ENCODE measurements at regions not wholly inside any gene's neighbourhood (a gene's known extent, or its start where the extent isn't known, plus 50 kb on each side); places are given as distances from the start of the nearest gene placed in this dataset.

DNA sequence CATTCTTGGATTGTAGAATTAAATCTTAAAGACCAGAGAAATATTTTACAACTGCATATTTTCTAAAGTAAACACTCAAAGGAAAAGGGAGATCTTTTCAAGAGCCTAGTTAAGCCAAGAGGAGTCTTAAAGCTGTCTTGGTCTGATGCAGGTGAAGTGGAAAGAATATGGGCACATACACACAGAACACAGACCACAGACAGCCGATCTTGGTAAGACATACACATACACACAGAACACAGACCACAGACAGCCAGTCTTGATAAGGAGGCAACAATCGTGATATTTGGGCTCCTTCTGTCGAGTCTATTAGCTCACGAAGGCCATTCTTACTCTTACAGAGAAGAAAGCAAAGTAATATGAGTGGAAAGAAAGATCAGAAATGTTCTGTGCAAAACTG, 1153.9 kb upstream of the TMPRSS15 start:
- no peaks in the 10 kb centered on the region for H3K27me3 ChIP-seq (ENCODE audit: control insufficient read depth, insufficient read depth, low read length)
- no peak overlapping the region for H3K4me3 ChIP-seq (ENCODE audit: insufficient read depth, low read depth, low read length)
- DNase-seq, result no peak
- no peaks in the 10 kb centered on the region for H3K36me3 ChIP-seq (replicated peaks; ENCODE audit: control insufficient read depth, insufficient read depth, low read length)

DNA sequence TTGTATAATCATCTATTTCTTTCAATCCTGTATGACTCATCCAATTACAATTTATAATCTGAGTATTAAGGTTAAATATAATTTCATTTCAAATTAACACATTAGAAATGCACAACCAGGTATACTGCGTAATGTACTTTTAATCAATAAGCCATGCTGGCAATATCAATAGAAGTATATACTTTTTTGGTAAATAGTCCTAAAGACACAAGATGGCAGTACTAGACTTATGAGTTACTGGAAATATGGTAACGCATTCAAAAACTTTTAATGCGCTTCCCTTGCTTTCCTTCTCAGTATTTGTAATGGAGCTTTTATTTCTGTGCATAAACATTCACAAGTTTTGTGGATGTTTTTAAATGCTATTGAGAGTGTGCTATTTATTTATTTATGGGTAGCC, 1162.0 kb upstream of the TMPRSS15 start:
- Histone ChIP-seq H3K27me3 (ENCODE audit: control insufficient read depth, insufficient read depth, low read length) (no peaks in the 10 kb centered on the region), H3K36me3 (replicated peaks; ENCODE audit: control insufficient read depth, insufficient read depth, low read length) (no peaks in the 10 kb centered on the region), H3K4me3 (ENCODE audit: insufficient read depth, low read depth, low read length) (no peak overlapping the region)
- DNase-seq, result no peak

DNA sequence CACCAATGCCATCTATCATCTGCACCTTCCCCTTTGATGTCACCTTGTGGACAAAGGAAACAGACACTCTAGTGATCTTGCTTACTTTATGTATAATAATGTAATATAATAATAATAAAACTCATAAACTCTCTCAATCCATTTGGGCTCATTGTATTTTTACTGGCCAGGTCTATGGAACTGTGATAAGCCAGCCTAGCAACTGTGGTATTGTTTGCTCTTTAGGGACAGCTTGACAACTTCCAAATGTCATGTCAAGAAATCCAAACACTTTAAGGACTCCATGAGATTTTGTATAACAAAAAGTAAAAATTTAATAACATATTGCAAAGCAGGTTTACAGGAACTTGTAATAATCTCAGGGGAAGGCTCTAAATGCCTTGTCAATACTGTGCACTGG, 1163.4 kb upstream of the TMPRSS15 start:
- no peak for DNase-seq
- Histone ChIP-seq H3K4me3 (ENCODE audit: insufficient read depth, low read depth, low read length) (no peak overlapping the region), H3K27me3 (ENCODE audit: control insufficient read depth, insufficient read depth, low read length) (no peaks in the 10 kb centered on the region), H3K36me3 (replicated peaks; ENCODE audit: control insufficient read depth, insufficient read depth, low read length) (no peaks in the 10 kb centered on the region)

DNA sequence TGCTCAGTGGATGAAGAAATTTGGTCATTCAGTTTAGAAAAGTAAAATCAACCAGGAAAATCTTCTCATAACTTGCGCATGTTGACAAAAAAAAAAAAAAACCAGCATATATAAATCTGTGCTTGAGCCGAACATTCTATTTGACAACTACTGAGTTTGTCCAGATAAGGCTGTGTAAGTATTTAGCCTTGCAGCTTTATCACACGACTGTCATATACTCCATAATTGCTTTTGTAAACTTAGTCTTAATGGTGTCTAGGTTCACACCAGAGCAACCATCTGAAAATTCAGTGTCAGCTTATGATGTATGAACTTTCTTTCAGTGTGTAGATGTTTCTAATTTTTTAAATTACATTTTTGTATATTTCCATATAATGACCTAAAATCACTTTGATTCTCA, 1173.8 kb upstream of the TMPRSS15 start:
- H3K27me3 ChIP-seq (ENCODE audit: control insufficient read depth, insufficient read depth, low read length), result no peaks in the 10 kb centered on the region
- no peaks in the 10 kb centered on the region for H3K36me3 ChIP-seq (replicated peaks; ENCODE audit: control insufficient read depth, insufficient read depth, low read length)
- DNase-seq, result no peak
- no peak overlapping the region for H3K4me3 ChIP-seq (ENCODE audit: insufficient read depth, low read depth, low read length)

DNA sequence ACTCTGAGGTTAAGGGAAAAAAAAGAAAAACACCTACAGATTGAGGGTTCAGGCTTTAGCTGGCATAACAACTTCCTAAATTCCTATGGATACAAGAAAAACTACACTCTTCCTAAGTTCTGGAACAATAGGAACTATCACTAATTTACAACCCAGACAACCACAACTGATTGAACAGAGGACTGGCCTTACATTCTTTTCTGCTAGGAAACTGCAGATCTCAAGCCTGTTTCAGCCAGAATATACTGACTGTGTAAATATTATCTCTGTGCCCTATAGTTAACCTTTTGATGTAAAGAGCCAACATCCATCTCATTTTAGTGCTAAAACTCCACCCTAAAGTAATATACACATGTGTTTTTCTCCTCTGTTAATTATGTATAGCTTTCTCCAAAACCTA, 1186.5 kb upstream of the TMPRSS15 start:
- DNase-seq, result no peak
- Histone ChIP-seq H3K27me3 (ENCODE audit: control insufficient read depth, insufficient read depth, low read length) (no peaks in the 10 kb centered on the region), H3K4me3 (ENCODE audit: insufficient read depth, low read depth, low read length) (no peak overlapping the region), H3K36me3 (replicated peaks; ENCODE audit: control insufficient read depth, insufficient read depth, low read length) (no peaks in the 10 kb centered on the region)

DNA sequence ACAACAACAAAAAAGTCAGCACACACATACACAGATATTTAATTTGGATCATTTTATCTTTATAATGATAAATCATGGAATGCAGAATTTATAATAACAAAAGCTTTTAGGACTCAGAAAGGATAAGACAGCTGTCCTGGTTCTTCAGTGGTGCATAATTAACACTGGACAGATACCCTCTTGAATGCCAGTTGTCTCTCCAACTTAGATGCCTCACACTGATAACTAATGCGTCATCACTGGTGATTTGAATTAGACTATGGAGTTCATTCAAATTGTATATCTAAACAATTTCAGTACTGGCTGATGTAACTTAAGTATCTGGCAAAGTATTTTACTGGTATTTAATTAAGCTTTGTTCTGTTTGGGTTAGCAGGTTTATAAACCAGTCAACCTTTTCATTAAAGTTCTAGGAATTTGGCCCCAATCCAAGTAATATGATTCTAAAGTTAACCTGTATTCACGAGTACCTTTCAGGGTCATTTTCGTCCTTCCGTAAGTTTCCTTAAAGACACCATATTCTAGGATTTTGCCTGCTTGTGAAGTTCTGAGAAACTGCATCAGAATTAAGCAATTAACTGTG, 1199.5 kb upstream of the TMPRSS15 start:
- Histone ChIP-seq H3K27me3 (ENCODE audit: control insufficient read depth, insufficient read depth, low read length) (no peaks in the 10 kb centered on the region), H3K4me3 (ENCODE audit: insufficient read depth, low read depth, low read length) (no peak overlapping the region), H3K36me3 (replicated peaks; ENCODE audit: control insufficient read depth, insufficient read depth, low read length) (no peaks in the 10 kb centered on the region)
- DNase-seq, result no peak

DNA sequence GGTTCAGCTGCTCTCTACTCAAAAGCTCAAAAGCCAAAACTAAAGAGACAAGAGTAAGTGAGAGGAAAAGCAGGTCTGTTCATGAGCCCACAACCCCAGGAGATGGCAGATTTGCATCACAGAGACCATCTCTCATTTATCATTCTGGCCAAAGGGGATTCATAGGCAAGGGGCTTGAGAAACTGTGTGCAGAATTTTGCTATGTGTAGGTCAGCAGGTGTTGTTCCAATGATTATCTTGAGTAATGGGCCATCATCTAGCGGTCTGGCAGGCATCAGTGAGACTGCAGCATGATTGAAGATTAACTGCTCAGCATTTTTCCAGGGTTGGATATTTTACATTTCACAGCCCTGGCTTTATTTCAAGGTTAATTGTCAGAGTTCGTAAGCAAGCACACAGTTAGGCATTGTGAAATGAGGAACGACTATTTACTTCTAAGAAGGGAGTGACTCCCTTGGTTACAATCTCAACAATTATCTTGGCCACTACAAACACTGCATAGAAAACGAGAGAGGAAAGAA, 1204.6 kb upstream of the TMPRSS15 start:
- DNase-seq, result no peak
- Histone ChIP-seq H3K4me3 (ENCODE audit: insufficient read depth, low read depth, low read length) (no peak overlapping the region), H3K27me3 (ENCODE audit: control insufficient read depth, insufficient read depth, low read length) (no peaks in the 10 kb centered on the region), H3K36me3 (replicated peaks; ENCODE audit: control insufficient read depth, insufficient read depth, low read length) (no peaks in the 10 kb centered on the region)

DNA sequence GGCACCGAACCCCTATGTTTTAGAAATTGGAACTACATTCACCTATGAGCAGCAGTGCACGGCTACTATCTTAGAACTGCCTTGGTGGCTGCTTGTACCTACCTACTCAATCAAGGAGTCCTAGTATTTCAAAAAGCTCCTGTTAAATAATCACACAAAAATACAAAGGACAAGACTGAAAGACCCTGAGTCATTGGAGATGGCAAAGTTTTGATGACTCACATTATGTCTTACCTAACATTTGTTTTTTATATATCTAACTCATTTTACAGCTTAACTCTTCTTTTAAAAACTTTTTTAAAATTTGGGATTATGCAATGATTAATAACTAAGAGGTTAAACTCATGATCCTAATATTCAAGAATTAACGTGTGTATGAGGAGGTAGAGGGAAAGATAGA, 1206.0 kb upstream of the TMPRSS15 start:
- DNase-seq, result no peak
- Histone ChIP-seq H3K36me3 (replicated peaks; ENCODE audit: control insufficient read depth, insufficient read depth, low read length) (no peaks in the 10 kb centered on the region), H3K27me3 (ENCODE audit: control insufficient read depth, insufficient read depth, low read length) (no peaks in the 10 kb centered on the region), H3K4me3 (ENCODE audit: insufficient read depth, low read depth, low read length) (no peak overlapping the region)

DNA sequence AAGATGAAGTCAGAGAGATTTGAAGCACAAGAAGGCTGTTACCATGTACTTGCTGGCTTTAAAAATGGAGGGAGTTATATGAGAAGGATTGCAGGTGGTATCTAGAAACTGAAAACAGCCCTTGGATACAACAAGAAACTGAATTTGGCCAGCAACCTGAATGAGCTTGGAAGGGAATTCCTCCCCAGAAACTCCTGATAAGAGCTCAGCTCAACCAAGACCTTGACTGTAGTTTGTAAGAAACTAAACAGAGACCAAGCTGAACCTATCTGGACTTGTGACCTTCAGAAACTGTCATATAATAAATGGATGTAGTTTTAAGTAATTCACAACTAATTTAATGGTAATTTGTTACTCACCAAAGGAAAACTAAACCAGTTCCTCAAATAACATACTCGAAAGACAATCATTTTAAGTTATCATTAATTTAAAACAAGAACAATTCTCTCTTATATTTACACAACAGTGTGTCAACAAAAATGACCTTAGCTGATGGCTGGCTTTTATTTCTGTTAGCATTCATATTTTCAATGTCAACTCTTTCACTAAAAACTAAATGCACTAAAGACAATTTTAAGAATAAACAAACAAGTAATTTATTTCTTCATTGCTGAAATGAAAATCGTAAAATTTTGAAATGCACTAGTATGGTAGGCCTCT, 1218.4 kb upstream of the TMPRSS15 start:
- no peak overlapping the region for H3K4me3 ChIP-seq (ENCODE audit: insufficient read depth, low read depth, low read length)
- H3K36me3 ChIP-seq (replicated peaks; ENCODE audit: control insufficient read depth, insufficient read depth, low read length), result no peaks in the 10 kb centered on the region

DNA sequence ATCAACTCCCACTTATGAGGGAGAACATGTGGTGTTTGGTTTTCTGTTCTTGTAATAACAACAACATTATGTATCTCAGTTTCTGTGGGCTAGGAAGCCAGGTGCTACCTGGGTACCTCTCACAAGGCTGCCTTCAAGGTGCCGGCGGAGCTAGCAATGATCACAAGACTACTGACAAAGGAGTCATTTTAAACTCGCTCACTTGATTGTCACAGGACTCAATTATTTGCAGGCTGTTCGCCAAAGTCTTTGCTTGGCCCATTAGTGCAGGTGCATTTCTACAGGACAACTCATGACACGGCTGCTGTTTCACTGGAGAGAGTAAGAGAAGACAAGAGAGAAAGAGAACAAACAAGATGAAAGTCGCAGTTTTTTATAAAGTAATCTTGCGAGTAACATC, 1237.4 kb upstream of the TMPRSS15 start:
- no peak for DNase-seq
- Histone ChIP-seq H3K36me3 (replicated peaks; ENCODE audit: control insufficient read depth, insufficient read depth, low read length) (no peaks in the 10 kb centered on the region), H3K27me3 (ENCODE audit: control insufficient read depth, insufficient read depth, low read length) (no peaks in the 10 kb centered on the region), H3K4me3 (ENCODE audit: insufficient read depth, low read depth, low read length) (no peak overlapping the region)

More for the DNA sequence above, 1218.4 kb upstream of the TMPRSS15 start:
- no peak for DNase-seq
- H3K27me3 ChIP-seq (ENCODE audit: control insufficient read depth, insufficient read depth, low read length), result no peaks in the 10 kb centered on the region

DNA sequence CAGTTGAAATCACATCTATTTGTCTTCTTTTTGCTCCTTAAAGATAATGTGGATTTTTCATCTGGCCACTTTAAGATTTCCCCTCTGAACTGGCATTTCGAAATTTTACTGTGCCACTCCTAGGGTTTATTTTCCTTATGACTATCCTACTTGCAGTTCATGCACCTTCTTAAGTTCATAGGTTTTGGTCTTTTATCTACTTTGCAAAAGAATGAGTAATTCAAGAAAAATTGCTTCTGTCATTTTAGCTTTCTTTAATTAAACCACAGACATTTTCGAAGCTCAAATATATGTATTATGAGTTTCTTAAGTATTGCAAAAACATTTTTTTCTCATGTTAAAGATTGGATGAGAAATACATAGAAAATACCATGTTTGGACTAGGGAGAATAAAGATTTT, 1244.8 kb upstream of the TMPRSS15 start:
- Histone ChIP-seq H3K27me3 (ENCODE audit: control insufficient read depth, insufficient read depth, low read length) (no peaks in the 10 kb centered on the region), H3K36me3 (replicated peaks; ENCODE audit: control insufficient read depth, insufficient read depth, low read length) (no peaks in the 10 kb centered on the region), H3K4me3 (ENCODE audit: insufficient read depth, low read depth, low read length) (no peak overlapping the region)
- DNase-seq, result no peak

DNA sequence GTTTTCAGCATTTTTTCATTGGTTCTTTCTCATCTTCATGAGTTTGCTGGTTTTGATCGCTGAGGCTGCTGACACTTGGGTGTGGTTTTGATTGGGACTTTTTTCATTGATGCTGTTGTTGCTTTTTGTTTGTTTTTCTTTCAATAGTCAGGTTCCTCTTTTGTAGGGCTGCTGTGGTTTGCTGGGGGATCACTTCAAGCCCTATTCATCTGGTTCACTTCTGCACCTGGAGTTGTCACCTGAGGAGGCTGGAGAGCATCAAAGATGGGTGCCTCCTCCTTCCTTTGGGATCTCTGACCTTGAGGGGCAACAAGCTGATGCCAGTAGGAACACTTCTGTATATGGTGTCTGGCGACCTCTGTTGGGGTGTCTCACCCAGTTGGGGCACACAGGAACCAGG, 1279.9 kb upstream of the TMPRSS15 start:
- H3K36me3 ChIP-seq (replicated peaks; ENCODE audit: control insufficient read depth, insufficient read depth, low read length), result no peaks in the 10 kb centered on the region
- no peak overlapping the region for H3K4me3 ChIP-seq (ENCODE audit: insufficient read depth, low read depth, low read length)
- H3K27me3 ChIP-seq (ENCODE audit: control insufficient read depth, insufficient read depth, low read length), result no peaks in the 10 kb centered on the region
- no peak for DNase-seq

DNA sequence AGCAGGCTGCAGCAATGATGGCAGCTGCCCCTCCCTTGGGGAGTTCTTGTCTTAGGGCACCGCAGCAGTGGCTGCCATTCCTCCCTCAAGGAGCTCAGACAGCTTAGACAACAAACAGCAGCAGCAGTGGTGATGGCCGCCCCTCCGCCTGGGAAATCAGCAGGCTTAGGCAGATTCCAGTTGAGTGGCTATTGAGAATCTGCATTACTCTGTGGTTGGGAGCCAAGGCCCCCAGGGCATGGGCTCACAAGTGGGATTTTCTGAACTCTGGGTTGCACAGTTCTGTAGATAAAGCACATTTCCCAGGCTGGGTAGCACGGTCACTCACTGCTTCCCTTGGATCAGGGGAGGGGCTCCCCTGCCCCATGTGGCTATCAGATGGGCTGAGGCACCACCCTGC, 1280.7 kb upstream of the TMPRSS15 start:
- Histone ChIP-seq H3K27me3 (ENCODE audit: control insufficient read depth, insufficient read depth, low read length) (no peaks in the 10 kb centered on the region), H3K36me3 (replicated peaks; ENCODE audit: control insufficient read depth, insufficient read depth, low read length) (no peaks in the 10 kb centered on the region), H3K4me3 (ENCODE audit: insufficient read depth, low read depth, low read length) (no peak overlapping the region)
- no peak for DNase-seq

DNA sequence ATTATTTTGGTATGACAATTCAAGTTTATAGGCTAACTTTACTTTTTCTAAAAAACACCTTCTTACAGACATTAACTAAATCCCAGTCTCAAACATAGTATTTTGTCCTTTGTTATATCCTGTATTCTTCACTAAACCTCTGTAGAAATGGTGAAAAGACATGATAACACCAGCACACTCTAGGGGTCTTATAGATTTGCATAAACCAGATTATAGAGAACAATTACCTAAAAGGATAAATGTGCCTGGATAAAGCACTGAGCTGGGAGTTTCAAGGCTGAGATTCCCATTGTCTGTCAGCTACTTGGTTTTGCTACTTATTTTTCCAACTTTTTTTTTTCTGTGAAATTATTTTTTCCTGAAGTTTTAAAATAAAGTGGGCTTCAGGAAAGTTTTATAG, 1288.6 kb upstream of the TMPRSS15 start:
- Histone ChIP-seq H3K27me3 (ENCODE audit: control insufficient read depth, insufficient read depth, low read length) (no peaks in the 10 kb centered on the region), H3K4me3 (ENCODE audit: insufficient read depth, low read depth, low read length) (no peak overlapping the region), H3K36me3 (replicated peaks; ENCODE audit: control insufficient read depth, insufficient read depth, low read length) (no peaks in the 10 kb centered on the region)
- no peak for DNase-seq

DNA sequence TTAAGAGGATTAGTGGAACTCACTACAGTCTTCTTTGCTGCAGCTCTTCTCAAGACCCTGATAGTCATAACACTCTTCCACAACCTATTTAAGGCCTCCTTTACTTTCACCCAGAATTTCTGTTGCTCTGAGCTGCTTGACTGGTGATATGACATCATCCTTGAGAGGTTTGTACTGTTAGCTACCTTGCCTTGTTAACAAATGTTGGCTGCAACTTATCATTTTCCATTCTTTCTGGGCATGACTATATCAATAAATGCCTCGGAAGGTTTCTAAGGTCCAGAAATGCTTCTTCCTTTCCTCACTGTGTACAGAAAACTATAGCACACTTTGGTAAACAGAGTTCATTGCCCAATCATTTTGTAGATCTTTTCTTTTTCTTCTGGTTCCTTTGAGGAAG, 1292.2 kb upstream of the TMPRSS15 start:
- Histone ChIP-seq H3K36me3 (replicated peaks; ENCODE audit: control insufficient read depth, insufficient read depth, low read length) (no peaks in the 10 kb centered on the region), H3K4me3 (ENCODE audit: insufficient read depth, low read depth, low read length) (no peak overlapping the region), H3K27me3 (ENCODE audit: control insufficient read depth, insufficient read depth, low read length) (no peaks in the 10 kb centered on the region)
- DNase-seq, result no peak

DNA sequence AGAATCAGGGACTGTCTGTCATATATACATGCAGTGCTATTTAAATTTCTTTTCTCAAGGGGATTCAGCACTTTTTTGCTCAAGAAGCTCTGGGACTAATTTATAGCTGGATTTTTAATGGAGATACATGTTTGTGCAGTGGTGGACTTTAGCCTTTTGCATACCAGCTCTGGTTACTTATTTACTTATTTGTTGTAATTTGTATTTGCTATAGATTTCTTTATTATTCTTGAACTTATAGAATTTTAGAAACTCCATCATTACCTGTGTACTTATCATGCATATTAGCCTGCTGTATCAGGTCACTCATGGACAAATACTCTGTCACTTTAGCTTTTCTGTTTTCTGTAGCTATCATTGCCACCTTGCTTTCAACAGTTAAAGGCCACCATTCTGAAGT, 1296.9 kb upstream of the TMPRSS15 start:
- no peak overlapping the region for H3K4me3 ChIP-seq (ENCODE audit: insufficient read depth, low read depth, low read length)
- H3K27me3 ChIP-seq (ENCODE audit: control insufficient read depth, insufficient read depth, low read length), result no peaks in the 10 kb centered on the region
- DNase-seq, result no peak
- no peaks in the 10 kb centered on the region for H3K36me3 ChIP-seq (replicated peaks; ENCODE audit: control insufficient read depth, insufficient read depth, low read length)

All from H7 (cell line).